Neural cell (in vitro differentiated cells): ENCODE measurements at regions not wholly inside any gene's neighbourhood (a gene's known extent, or its start where the extent isn't known, plus 50 kb on each side); places are given as distances from the start of the nearest gene placed in this dataset.

Experiments
- POLR2AphosphoS5 ChIP-seq: IDR thresholded peaks from 2 replicates; pipeline ENCODE4 v1.6.1; 2012
- SMC3 ChIP-seq: fragments of 450-650 bp; conservative IDR thresholded peaks from 2 replicates; pipeline ENCODE4 v1.6.1; 2014; ENCODE audit warnings: antibody characterized with exemption, mild to moderate bottlenecking, moderate library complexity; ENCODE audit not compliant: poor library complexity
- TF ChIP-seq, protein P1 (sequence below): fragments of 450-650 bp; IDR thresholded peaks from 2 replicates; pipeline ENCODE4 v1.5.1; 2014; ENCODE audit warnings: antibody characterized with exemption, mild to moderate bottlenecking, moderate library complexity; ENCODE audit not compliant: poor library complexity, severe bottlenecking

- TF ChIP-seq, protein P1, sequence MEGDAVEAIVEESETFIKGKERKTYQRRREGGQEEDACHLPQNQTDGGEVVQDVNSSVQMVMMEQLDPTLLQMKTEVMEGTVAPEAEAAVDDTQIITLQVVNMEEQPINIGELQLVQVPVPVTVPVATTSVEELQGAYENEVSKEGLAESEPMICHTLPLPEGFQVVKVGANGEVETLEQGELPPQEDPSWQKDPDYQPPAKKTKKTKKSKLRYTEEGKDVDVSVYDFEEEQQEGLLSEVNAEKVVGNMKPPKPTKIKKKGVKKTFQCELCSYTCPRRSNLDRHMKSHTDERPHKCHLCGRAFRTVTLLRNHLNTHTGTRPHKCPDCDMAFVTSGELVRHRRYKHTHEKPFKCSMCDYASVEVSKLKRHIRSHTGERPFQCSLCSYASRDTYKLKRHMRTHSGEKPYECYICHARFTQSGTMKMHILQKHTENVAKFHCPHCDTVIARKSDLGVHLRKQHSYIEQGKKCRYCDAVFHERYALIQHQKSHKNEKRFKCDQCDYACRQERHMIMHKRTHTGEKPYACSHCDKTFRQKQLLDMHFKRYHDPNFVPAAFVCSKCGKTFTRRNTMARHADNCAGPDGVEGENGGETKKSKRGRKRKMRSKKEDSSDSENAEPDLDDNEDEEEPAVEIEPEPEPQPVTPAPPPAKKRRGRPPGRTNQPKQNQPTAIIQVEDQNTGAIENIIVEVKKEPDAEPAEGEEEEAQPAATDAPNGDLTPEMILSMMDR = no peak
- TF ChIP-seq SMC3 (no peak), POLR2AphosphoS5 (no peak)
Observed at GRCh38 chr4:75137302-75137701, 204.4 kb downstream of the PARM1 start.
